ENCODE measurements at regions not wholly inside any gene's neighbourhood (a gene's known extent, or its start where the extent isn't known, plus 50 kb on each side); places are given as distances from the start of the nearest gene placed in this dataset.

- Histone ChIP-seq H4K20me1 (ENCODE audit: insufficient read depth, low read length) (no peaks in the 10 kb centered on the region), H3K27me3 (ENCODE audit: control insufficient read depth in 1 of 2, insufficient read depth in 2 of 2, low read length in 2 of 2) (peaks cover 0 to 22% of the 10 kb centered on the region in 2 experiments; a peak in 3 of 5 replicates), H3K4me3 (replicated peaks in 1 of 3; ENCODE audit: insufficient read depth in 1 of 3, low read depth in 2 of 3, low read length in 3 of 3) (peak overlapping the region in 1 of 3 experiments; percentile 2; a peak in 1 of 6 replicates), H3K9ac (ENCODE audit: insufficient read depth, low read depth, low read length) (peak overlapping the region; percentile 7; the same call in 1 of the 2 replicates), H3K79me2 (ENCODE audit: insufficient read depth, low read length) (no peaks in the 10 kb centered on the region), H3K4me1 (ENCODE audit: insufficient read depth, low read length) (peaks cover 16% of the 10 kb centered on the region), H2AFZ (ENCODE audit: low read length) (peak overlapping the region; percentile 99), H3K9me3 (ENCODE audit: low read length) (no peaks in the 10 kb centered on the region), H3K36me3 (replicated peaks in 1 of 2; ENCODE audit: control insufficient read depth in 1 of 2, insufficient read depth in 2 of 2, low read length in 2 of 2) (no peaks in the 10 kb centered on the region), H3K4me2 (ENCODE audit: low read depth, low read length) (peak overlapping the region; percentile 60), H3K27ac (ENCODE audit: extremely low read length, insufficient read depth, low read length) (no peak overlapping the region)
- 27% methylated on average over 4 of the region's 5 CpGs for WGBS (ENCODE audit: low lambda C conversion rate)
- in situ Hi-C loops (cut with HindIII; ENCODE audit: extremely low pct_ligation_motif_present, low pct_unique_long_range_greater_than_20kb) (loop anchor here (10.0 kb wide), 1 partner anchor 340 kb away; no protein-coding TSS in a partner anchor), intact Hi-C loops (cut with micrococcal nuclease; ENCODE audit: unreplicated experiment) (loop anchor here (1.0 to 10.0 kb wide), 2 partner anchors 123 to 180 kb away; no protein-coding TSS in a partner anchor)
- CTCF ChIA-PET (ENCODE audit: low intra/inter-chr PET ratio, low total read pairs) = interaction anchor here (1.1 to 3.3 kb wide), 4 partner anchors 11 to 196 kb away, joined by 3 to 60 read pairs (median 5); no protein-coding TSS in a partner anchor
- peak; percentile 90 for ATAC-seq
- peak; percentile 82 for DNase-seq (ENCODE audit: low spot score)
- BruUV-seq (replicated peaks) = no TSS peak
- peak; percentile 93 for FAIRE-seq
- POLR2A ChIA-PET = interaction anchor here (1.0 to 1.5 kb wide), 3 partner anchors 72 to 165 kb away, joined by 3 to 7 read pairs (median 5); partner anchors contain the start of gene UMPS
- TF ChIP-seq HMGXB4 (CRISPR knock-in tag; IDR thresholded peaks at IDR 0.05; ENCODE audit: borderline replicate concordance in 1 of 2, low read depth in 1 of 2) (peak; percentile 31 to 46; a peak in 1 of 4 replicates), KLF16 (CRISPR knock-in tag; IDR thresholded peaks at IDR 0.05) (peak in 1 of 2 experiments; percentile 77; a peak in 2 of 4 replicates), ZNF574 (CRISPR knock-in tag; IDR thresholded peaks at IDR 0.05) (0 out of 2 replicates have a peak, but pooled peaks have one; percentile 43), RERE (CRISPR knock-in tag; IDR thresholded peaks at IDR 0.05; ENCODE audit: low read depth) (0 out of 2 replicates have a peak, but pooled peaks have one; percentile 34), ZFP90 (CRISPR knock-in tag; IDR thresholded peaks at IDR 0.05; ENCODE audit: borderline replicate concordance) (no peak; the same call in 1 of the 2 replicates), CTCF (CRISPR knock-in tag; IDR thresholded peaks at IDR 0.05) (peak; percentile 96), ZNF670 (CRISPR knock-in tag; IDR thresholded peaks at IDR 0.05; ENCODE audit: borderline replicate concordance) (no peak)
Observed at GRCh38 chr3:124565013-124565412, 165.2 kb upstream of the UMPS start.

All from HepG2 (cell line).